Hepatocyte (in vitro differentiated cells): ENCODE measurements at regions not wholly inside any gene's neighbourhood (a gene's known extent, or its start where the extent isn't known, plus 50 kb on each side); places are given as distances from the start of the nearest gene placed in this dataset.
"Not testable (repeated sequence)": the region's sequence is repeated elsewhere in the genome, so short reads cannot be mapped to it uniquely, and the experiment has no call there.

Source experiments
- DNase-seq: peaks from one replicate; pipeline ENCODE4 v3.0.0-alpha.2; 2016; ENCODE audit warnings: low spot score
- H2AFZ ChIP-seq: fragments of 200-600 bp; sonication (generic); 2 replicates; pipeline ENCODE4 v1.6.0; 2016; ENCODE audit warnings: antibody characterized with exemption, mild to moderate bottlenecking
- H3K27ac ChIP-seq: fragments of 200-600 bp; sonication (generic); 2 replicates; pipeline ENCODE4 v1.5.1; 2016; ENCODE audit warnings: mild to moderate bottlenecking
- H3K27me3 ChIP-seq: fragments of 200-600 bp; sonication (generic); 2 replicates; pipeline ENCODE4 v1.6.1; 2016
- H3K36me3 ChIP-seq: fragments of 200-600 bp; sonication (generic); replicated peaks from 2 replicates; pipeline ENCODE4 v1.5.1; 2016; ENCODE audit warnings: low read depth; ENCODE audit not compliant: insufficient read depth
- H3K4me1 ChIP-seq: fragments of 200-600 bp; sonication (generic); 2 replicates; pipeline ENCODE4 v1.5.1; 2016; ENCODE audit warnings: mild to moderate bottlenecking, moderate library complexity; ENCODE audit not compliant: insufficient read depth
- H3K4me2 ChIP-seq: fragments of 200-600 bp; sonication (generic); 2 replicates; pipeline ENCODE4 v1.6.0; 2016
- H3K4me3 ChIP-seq: fragments of 200-600 bp; sonication (generic); 2 replicates; pipeline ENCODE4 v1.5.1; 2016; ENCODE audit warnings: mild to moderate bottlenecking
- H3K79me2 ChIP-seq: fragments of 200-600 bp; sonication (generic); 2 replicates; pipeline ENCODE4 v1.6.0; 2017; ENCODE audit warnings: mild to moderate bottlenecking
- H3K9me2 ChIP-seq: fragments of 200-600 bp; sonication (generic); replicated peaks from 2 replicates; pipeline ENCODE4 v1.6.0; 2017; ENCODE audit warnings: mild to moderate bottlenecking; ENCODE audit not compliant: insufficient read depth
- H3K9me3 ChIP-seq: fragments of 200-600 bp; sonication (generic); 2 replicates; pipeline ENCODE4 v1.5.1; 2016; ENCODE audit warnings: low read depth, mild to moderate bottlenecking
- H4K20me1 ChIP-seq: fragments of 200-600 bp; sonication (generic); 2 replicates; pipeline ENCODE4 v1.6.0; 2016; ENCODE audit warnings: mild to moderate bottlenecking; ENCODE audit not compliant: insufficient read depth, poor library complexity, severe bottlenecking
- EZH2 ChIP-seq: fragments of 200-600 bp; sonication (generic); IDR thresholded peaks from 2 replicates; pipeline ENCODE4 v1.6.1; 2016; ENCODE audit warnings: antibody characterized with exemption, mild to moderate bottlenecking, borderline replicate concordance
- EZH2phosphoT487 ChIP-seq: fragments of 200-600 bp; sonication (generic); IDR thresholded peaks from one replicate; pipeline ENCODE4 v1.6.1; 2018; ENCODE audit warnings: antibody characterized with exemption, mild to moderate bottlenecking, low read depth, moderate library complexity; ENCODE audit not compliant: unreplicated experiment, severe bottlenecking
- WGBS: methylation state at CpG from one replicate; pipeline ENCODE4 v1.1.6; 2016; ENCODE audit warnings: low lambda C conversion rate; ENCODE audit errors: missing lambda C conversion rate; 5-methylcytosine and 5-hydroxymethylcytosine counted together
- TF ChIP-seq, protein P1 (sequence below): fragments of 200-600 bp; sonication (generic); IDR thresholded peaks from 2 replicates; pipeline ENCODE4 v1.5.1; 2016; ENCODE audit warnings: antibody characterized with exemption, mild to moderate bottlenecking; ENCODE audit not compliant: poor library complexity

DNA sequence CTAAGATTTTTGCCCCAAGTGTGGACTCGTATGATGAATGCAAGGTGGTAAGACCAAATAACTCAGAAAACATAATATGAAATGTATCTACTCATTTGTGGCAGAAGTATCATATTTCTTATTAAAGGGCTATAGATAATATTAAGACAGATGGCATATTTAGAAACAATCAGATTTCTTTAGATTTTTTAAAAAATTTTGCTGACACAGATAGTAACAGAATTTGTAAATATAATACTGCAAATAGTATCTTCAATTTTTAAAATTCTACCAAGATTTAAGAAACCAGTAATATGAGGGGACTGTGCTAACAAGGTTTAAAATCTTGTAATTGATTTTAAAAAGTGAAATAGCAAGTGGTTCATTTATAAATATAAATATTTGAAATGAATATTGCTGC lies 1064.1 kb downstream of the DIPK2A start:
- no peaks in the 10 kb centered on the region for H3K9me3 ChIP-seq
- 98% methylated on average over 1 of the region's 1 CpG for WGBS

DNA sequence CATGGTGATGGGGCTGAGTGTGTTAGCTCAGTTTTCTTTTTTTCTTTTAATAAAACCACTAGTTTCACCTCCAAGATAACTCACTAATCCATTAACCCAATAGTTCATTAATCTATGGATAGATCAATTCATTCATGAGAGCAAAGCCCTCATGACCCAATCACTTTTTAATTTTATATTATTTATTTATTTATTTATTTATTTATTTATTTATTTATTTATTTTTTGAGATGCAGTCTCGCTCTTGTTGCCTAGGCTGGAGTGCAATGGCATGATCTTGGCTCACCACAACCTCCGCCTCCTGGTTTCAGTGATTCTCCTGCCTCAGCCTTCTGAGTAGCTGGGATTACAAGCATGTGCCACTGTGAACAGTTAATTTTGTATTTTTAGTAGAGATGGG lies 1082.4 kb downstream of the DIPK2A start:
- H3K9me3 ChIP-seq, H3K27me3 ChIP-seq, H3K27ac ChIP-seq, H2AFZ ChIP-seq, H3K4me1 ChIP-seq, H3K36me3 ChIP-seq, H3K79me2 ChIP-seq, H3K9me2 ChIP-seq, H4K20me1 ChIP-seq, H3K4me2 ChIP-seq, H3K4me3 ChIP-seq, DNase-seq: not testable (repeated sequence)
- WGBS = 91% methylated on average over 2 of the region's 2 CpGs

More for the DNA sequence above, 1064.1 kb downstream of the DIPK2A start:
- no peaks in the 10 kb centered on the region for H4K20me1 ChIP-seq
- TF ChIP-seq EZH2phosphoT487 = no peak
- TF ChIP-seq, protein P1, sequence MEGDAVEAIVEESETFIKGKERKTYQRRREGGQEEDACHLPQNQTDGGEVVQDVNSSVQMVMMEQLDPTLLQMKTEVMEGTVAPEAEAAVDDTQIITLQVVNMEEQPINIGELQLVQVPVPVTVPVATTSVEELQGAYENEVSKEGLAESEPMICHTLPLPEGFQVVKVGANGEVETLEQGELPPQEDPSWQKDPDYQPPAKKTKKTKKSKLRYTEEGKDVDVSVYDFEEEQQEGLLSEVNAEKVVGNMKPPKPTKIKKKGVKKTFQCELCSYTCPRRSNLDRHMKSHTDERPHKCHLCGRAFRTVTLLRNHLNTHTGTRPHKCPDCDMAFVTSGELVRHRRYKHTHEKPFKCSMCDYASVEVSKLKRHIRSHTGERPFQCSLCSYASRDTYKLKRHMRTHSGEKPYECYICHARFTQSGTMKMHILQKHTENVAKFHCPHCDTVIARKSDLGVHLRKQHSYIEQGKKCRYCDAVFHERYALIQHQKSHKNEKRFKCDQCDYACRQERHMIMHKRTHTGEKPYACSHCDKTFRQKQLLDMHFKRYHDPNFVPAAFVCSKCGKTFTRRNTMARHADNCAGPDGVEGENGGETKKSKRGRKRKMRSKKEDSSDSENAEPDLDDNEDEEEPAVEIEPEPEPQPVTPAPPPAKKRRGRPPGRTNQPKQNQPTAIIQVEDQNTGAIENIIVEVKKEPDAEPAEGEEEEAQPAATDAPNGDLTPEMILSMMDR = no peak
- no peak for TF ChIP-seq EZH2
- no peaks in the 10 kb centered on the region for H3K9me2 ChIP-seq
- H3K4me1 ChIP-seq = no peaks in the 10 kb centered on the region
- H3K4me2 ChIP-seq = no peak overlapping the region
- no peak overlapping the region for H2AFZ ChIP-seq
- H3K79me2 ChIP-seq = no peaks in the 10 kb centered on the region
- H3K27me3 ChIP-seq = no peaks in the 10 kb centered on the region
- no peak for DNase-seq
- no peaks in the 10 kb centered on the region for H3K36me3 ChIP-seq
- H3K4me3 ChIP-seq = no peak overlapping the region
- H3K27ac ChIP-seq = no peak overlapping the region

DNA sequence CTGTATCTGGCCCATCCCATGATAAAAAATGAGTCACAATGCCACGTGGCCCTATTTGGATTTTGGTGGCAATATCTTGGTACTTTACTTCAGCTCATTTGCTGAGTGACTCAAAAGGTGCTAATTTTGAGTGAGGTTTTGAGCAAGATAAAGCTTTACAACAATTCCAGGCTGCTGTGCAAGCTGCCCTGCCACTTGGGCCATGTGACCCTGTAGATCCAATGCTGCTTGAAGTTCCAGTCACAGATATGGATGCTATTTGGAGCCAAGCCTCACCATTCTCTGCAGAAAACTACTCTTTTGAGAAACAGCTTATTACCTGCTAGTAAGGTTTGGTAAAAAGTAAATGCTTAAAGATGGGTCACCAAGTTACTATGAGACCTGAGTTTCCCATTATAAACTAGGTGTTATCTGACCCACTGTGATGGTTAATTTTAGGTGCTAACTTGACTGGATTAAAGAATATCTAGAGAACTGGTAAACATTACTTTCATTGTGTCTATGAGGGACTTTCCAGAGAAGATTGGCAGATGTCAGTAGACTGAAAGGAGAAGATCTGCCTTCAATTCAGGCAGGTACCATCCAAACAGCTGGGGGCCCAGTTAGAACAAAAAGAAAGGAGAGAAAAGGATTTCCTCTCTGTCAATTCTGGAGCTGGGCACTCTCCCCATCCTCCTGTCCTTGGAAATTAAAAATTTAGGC lies 1083.9 kb downstream of the DIPK2A start:
- H3K9me3 ChIP-seq = no peaks in the 10 kb centered on the region
- no peaks in the 10 kb centered on the region for H3K9me2 ChIP-seq
- no peak overlapping the region for H2AFZ ChIP-seq
- H3K4me3 ChIP-seq = no peak overlapping the region
- H4K20me1 ChIP-seq = no peaks in the 10 kb centered on the region
- no peak for DNase-seq
- no peak overlapping the region for H3K27ac ChIP-seq
- H3K79me2 ChIP-seq = no peaks in the 10 kb centered on the region
- H3K4me1 ChIP-seq = no peaks in the 10 kb centered on the region
- no peak overlapping the region for H3K4me2 ChIP-seq
- 69% methylated on average over 1 of the region's 1 CpG for WGBS
- no peaks in the 10 kb centered on the region for H3K36me3 ChIP-seq
- H3K27me3 ChIP-seq = no peaks in the 10 kb centered on the region
- TF ChIP-seq EZH2phosphoT487 (no peak), EZH2 (no peak)
- TF ChIP-seq, protein P1 = no peak

DNA sequence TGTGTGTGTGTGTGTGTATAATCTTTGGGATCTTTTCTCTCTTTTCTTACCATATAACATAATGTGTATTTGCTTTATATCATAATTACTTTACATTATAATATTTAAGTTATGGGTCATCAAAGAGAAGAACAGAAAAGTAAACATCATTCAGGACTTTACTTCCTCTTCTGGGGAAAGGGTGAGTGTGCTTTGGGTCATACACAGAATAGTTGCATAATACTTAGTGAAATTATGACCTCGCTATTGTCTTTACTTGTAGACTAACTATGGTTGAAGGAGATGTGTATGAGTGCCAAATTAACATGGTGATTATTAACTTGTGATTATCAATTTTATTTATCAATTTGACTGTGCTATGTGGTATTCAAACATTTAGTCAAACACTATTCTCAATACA lies 1086.9 kb downstream of the DIPK2A start:
- no peak for TF ChIP-seq EZH2
- TF ChIP-seq EZH2phosphoT487 = no peak
- TF ChIP-seq, protein P1 = no peak
- Histone ChIP-seq H3K4me3 (no peak overlapping the region), H3K9me2 (no peaks in the 10 kb centered on the region), H3K27ac (no peak overlapping the region), H2AFZ (no peak overlapping the region), H4K20me1 (no peaks in the 10 kb centered on the region), H3K79me2 (no peaks in the 10 kb centered on the region), H3K4me1 (no peaks in the 10 kb centered on the region), H3K4me2 (no peak overlapping the region), H3K9me3 (no peaks in the 10 kb centered on the region), H3K27me3 (no peaks in the 10 kb centered on the region), H3K36me3 (no peaks in the 10 kb centered on the region)
- no peak for DNase-seq
- WGBS = 96% methylated on average over 1 of the region's 1 CpG
